ENCODE measurements at regions not wholly inside any gene's neighbourhood (a gene's known extent, or its start where the extent isn't known, plus 50 kb on each side); places are given as distances from the start of the nearest gene placed in this dataset.

DNA sequence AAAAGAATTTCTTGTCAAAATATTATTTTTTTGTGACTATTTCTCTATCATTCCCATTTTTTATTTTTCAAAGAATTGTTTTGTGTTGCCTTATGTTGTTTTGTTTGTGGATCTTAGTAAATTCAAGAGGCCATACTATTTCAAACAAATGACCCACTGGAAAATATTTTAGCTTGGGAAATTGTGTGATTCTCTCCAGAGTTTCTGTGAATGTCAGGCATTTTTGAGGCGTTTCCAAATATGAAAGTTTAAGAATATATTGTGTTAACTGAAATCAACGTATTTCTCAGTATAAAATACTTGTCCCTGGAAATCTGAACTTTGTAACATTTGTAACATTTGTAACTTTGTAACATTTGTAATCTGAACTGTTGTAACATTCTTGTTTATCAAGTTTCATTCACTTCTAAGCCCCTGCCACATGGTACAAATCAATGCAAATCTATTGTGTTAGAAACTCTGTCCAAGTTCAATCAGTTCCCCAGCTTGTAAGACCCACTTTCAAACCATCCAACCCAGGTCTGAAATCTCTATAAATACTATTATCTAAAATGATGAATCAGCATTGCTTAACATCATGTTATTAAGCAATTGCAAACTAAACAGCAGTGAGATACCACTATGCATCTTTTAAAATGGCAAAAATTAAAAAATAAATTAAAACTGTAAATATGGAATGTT lies 465.4 kb upstream of the GRID2 start:
- TF ChIP-seq, protein P1, sequence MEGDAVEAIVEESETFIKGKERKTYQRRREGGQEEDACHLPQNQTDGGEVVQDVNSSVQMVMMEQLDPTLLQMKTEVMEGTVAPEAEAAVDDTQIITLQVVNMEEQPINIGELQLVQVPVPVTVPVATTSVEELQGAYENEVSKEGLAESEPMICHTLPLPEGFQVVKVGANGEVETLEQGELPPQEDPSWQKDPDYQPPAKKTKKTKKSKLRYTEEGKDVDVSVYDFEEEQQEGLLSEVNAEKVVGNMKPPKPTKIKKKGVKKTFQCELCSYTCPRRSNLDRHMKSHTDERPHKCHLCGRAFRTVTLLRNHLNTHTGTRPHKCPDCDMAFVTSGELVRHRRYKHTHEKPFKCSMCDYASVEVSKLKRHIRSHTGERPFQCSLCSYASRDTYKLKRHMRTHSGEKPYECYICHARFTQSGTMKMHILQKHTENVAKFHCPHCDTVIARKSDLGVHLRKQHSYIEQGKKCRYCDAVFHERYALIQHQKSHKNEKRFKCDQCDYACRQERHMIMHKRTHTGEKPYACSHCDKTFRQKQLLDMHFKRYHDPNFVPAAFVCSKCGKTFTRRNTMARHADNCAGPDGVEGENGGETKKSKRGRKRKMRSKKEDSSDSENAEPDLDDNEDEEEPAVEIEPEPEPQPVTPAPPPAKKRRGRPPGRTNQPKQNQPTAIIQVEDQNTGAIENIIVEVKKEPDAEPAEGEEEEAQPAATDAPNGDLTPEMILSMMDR (IDR thresholded peaks at IDR 0.05), result no peak
- TF ChIP-seq POLR2A (IDR thresholded peaks at IDR 0.05) (no peak), EP300 (IDR thresholded peaks at IDR 0.05) (no peak)
